ENCODE measurements at regions not wholly inside any gene's neighbourhood (a gene's known extent, or its start where the extent isn't known, plus 50 kb on each side); places are given as distances from the start of the nearest gene placed in this dataset.

GRCh38 chr17:77786740-77787505 is 171.6 kb upstream of the TNRC6C start (continued):
- TF ChIP-seq NANOG (IDR thresholded peaks at IDR 0.05; ENCODE audit: insufficient read depth, low read depth, low read length, poor library complexity, severe bottlenecking) (peak; percentile 43), MAFK (IDR thresholded peaks at IDR 0.05; ENCODE audit: low read depth, low read length) (no peak)
